ENCODE measurements at regions not wholly inside any gene's neighbourhood (a gene's known extent, or its start where the extent isn't known, plus 50 kb on each side); places are given as distances from the start of the nearest gene placed in this dataset.
"Not testable (repeated sequence)": the region's sequence is repeated elsewhere in the genome, so short reads cannot be mapped to it uniquely, and the experiment has no call there.

- WGBS = no CpG with 5 or more reads among the region's 2 CpGs
These were observed 110.3 kb upstream of the NBPF9 start for GRCh38 chr1:149213673-149214072.

GRCh38 chr1:149218080-149218988 lies 115.0 kb upstream of the NBPF9 start:
- H3K4me1 ChIP-seq (ENCODE audit: insufficient read depth); H3K4me3 ChIP-seq (ENCODE audit: low read depth, low read length); H3K36me3 ChIP-seq (ENCODE audit: insufficient read depth); DNase-seq (ENCODE audit: extremely low spot score); H3K27ac ChIP-seq (ENCODE audit: low read depth): not testable (repeated sequence)
- WGBS = 100% methylated on average over 1 of the region's 7 CpGs

More at GRCh38 chr1:149213673-149214072, 110.3 kb upstream of the NBPF9 start:
- not testable (repeated sequence) for H3K36me3 ChIP-seq (ENCODE audit: insufficient read depth); DNase-seq (ENCODE audit: extremely low spot score); H3K27ac ChIP-seq (ENCODE audit: low read depth); H3K4me1 ChIP-seq (ENCODE audit: insufficient read depth); H3K4me3 ChIP-seq (ENCODE audit: low read depth, low read length)

DNA sequence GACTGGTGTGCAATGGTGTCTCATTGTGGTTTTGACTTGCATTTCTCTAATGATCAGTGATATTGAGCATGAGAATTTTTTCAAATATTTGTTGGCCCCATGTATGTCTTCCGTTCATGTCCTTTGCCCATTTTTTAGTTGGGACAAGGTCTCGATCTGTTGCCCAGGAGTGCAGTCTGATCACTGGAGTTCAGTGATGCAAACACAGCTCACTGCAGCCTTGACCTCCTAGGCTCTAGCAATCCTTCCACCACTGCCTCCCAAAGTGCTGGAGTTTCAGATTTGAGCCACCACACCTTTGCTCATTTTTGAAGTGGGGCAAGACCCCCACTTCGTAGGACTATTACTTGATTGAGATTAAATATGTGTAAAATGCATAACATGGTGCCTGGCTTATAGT lies 116.2 kb upstream of the NBPF9 start:
- H3K4me3 ChIP-seq (ENCODE audit: low read depth, low read length); H3K4me1 ChIP-seq (ENCODE audit: insufficient read depth); DNase-seq (ENCODE audit: extremely low spot score); H3K27ac ChIP-seq (ENCODE audit: low read depth); H3K36me3 ChIP-seq (ENCODE audit: insufficient read depth): not testable (repeated sequence)
- WGBS = no CpG with 5 or more reads among the region's 3 CpGs

GRCh38 chr1:149220463-149221074 lies 117.2 kb upstream of the NBPF9 start:
- H3K36me3 ChIP-seq (ENCODE audit: insufficient read depth); H3K4me1 ChIP-seq (ENCODE audit: insufficient read depth); DNase-seq (ENCODE audit: extremely low spot score); H3K27ac ChIP-seq (ENCODE audit: low read depth); H3K4me3 ChIP-seq (ENCODE audit: low read depth, low read length): not testable (repeated sequence)
- no CpG with 5 or more reads among the region's 4 CpGs for WGBS

DNA sequence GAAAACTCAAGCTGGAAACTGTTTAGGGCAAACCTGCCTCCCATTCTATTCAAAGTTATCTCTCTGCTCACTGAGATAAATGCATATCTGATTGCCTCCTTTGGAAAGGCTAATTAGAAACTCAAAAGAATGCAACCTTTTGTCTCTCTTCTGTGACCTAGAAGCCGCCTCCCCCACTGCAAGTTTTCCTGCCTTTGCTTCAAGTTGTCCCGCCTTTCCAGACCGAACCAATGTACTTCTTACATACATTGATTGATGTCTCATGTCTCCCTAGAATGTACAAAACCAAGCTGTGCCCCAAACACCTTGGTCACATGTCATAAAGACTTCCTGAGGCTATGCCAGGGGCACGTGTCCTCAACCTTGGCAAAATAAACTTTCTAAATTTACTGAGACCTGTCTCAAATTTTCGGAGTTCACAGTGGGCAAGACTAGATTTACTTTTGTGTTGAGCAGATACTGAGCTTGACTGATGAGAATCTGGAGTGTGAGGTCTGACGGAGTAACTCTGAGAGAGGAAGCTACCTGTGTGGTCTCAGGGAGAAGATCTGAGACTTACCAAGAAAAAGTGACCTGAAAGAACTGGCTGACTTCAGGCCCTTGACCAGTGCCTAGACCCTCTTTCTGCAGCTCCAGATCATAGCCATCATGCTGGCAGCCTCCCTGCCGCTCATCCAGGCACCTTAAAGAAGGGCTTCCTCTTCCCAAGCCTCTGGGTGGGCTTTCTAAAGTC lies 124.7 kb upstream of the NBPF9 start:
- not testable (repeated sequence) for H3K4me3 ChIP-seq (ENCODE audit: low read depth, low read length); H3K36me3 ChIP-seq (ENCODE audit: insufficient read depth); DNase-seq (ENCODE audit: extremely low spot score); H3K4me1 ChIP-seq (ENCODE audit: insufficient read depth); H3K27ac ChIP-seq (ENCODE audit: low read depth)
- 80% methylated on average over 3 of the region's 7 CpGs for WGBS

DNA sequence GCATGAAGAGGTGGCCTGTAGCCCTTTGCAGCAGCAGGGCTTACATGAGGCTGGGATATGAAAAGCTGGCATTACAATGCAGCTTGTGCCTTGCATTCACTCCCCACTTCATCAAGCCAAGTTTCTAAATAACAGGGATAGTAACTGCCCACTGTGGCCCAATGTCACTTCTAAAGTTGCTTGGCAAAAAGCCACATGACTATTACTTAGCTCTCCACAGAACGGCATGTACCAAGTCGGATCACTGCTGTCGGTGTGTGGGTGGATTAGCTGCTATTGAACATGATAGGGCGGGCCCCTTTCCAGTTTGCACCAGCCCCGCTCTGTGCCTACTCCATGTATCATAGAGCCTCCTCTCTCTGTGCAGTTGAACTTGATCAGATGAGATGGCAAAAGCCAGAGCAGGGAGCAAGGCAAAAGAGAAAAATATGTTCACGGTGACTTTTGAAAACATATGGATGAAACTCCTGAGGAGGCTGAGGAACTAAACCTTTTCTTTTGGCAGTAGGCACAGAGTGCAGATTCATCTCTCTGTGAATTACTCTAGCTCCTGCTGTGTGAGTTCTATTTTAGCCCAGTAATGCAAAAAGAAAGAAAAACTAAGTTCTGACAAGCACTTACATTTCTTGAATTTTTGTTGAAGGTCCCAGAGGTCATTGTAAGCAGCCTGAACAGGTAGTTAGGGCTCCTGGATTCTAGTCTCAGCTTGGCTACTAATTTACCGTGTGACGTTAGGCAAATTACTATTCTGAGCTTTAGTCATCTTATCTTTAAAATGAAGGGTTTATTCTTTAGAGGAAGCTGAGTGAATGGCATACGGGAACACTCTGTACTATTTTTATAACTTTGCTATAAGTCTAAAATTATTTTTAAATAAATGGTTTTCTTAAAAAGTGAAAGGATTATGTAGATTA lies 125.6 kb upstream of the NBPF9 start:
- H3K4me3 ChIP-seq (ENCODE audit: low read depth, low read length); H3K4me1 ChIP-seq (ENCODE audit: insufficient read depth); H3K27ac ChIP-seq (ENCODE audit: low read depth); H3K36me3 ChIP-seq (ENCODE audit: insufficient read depth); DNase-seq (ENCODE audit: extremely low spot score): not testable (repeated sequence)
- no CpG with 5 or more reads among the region's 9 CpGs for WGBS

DNA sequence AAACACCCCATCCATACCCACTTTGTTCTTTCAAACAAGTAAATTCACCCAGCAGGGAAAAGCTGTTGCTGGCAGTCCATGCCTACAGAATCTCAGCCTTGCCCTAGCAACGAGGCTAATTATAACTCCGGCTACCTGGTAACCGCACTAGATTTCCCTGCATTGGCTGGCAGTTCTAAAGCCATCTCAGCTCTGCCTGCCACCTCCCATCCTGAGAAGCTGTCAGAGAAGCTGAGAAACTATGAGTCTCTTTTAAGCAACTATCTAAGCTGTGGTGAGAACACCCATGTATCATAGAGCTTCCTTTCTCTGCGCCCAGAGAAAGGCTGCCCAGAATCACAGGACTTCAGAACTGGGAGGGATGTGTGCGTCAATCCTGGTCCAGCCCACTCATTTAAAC lies 126.5 kb upstream of the NBPF9 start:
- not testable (repeated sequence) for H3K27ac ChIP-seq (ENCODE audit: low read depth); H3K4me3 ChIP-seq (ENCODE audit: low read depth, low read length); H3K36me3 ChIP-seq (ENCODE audit: insufficient read depth); DNase-seq (ENCODE audit: extremely low spot score); H3K4me1 ChIP-seq (ENCODE audit: insufficient read depth)
- WGBS = 55% methylated on average over 3 of the region's 5 CpGs

- DNase-seq (ENCODE audit: extremely low spot score); H3K4me1 ChIP-seq (ENCODE audit: insufficient read depth); H3K4me3 ChIP-seq (ENCODE audit: low read depth, low read length); H3K36me3 ChIP-seq (ENCODE audit: insufficient read depth); H3K27ac ChIP-seq (ENCODE audit: low read depth): not testable (repeated sequence)
- WGBS = no CpG with 5 or more reads among the region's 5 CpGs
These were observed 131.9 kb upstream of the NBPF9 start for GRCh38 chr1:149234926-149235914.

- not testable (repeated sequence) for H3K4me1 ChIP-seq (ENCODE audit: insufficient read depth); H3K27ac ChIP-seq (ENCODE audit: low read depth); H3K36me3 ChIP-seq (ENCODE audit: insufficient read depth); DNase-seq (ENCODE audit: extremely low spot score); H3K4me3 ChIP-seq (ENCODE audit: low read depth, low read length)
- 93% methylated on average over 2 of the region's 4 CpGs for WGBS
These were observed 134.2 kb upstream of the NBPF9 start for GRCh38 chr1:149237515-149237914.

DNA sequence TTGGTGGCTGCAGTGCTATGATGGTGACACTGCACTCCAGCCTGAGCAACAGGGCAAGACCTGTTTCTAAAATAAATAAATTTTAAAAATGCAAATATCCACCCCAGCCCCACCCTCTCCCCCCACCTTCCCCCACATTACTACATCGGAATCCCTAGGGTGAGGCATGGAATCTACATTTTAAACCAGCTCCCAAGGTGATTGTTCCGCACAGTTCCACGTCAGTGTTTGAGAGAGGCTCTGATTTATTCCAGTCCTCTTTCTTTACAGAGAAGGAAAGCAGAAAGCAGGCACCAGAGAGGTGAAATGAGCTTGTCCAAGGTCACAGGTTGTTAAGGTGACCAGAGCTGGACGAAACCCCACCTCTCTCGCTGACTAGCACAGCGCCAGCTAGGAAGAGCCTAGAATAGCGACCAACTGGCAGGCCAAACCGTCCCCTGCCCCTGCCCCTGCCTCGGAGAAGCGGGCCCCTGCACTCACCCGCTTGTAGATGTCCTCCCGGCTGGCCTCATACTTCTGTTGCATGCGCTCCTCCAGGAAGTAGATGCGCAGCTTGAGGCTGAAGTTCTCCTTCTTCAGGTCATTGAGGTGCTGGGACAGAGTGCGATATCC lies 136.7 kb upstream of the NBPF9 start:
- no CpG with 5 or more reads among the region's 15 CpGs for WGBS
- DNase-seq (ENCODE audit: extremely low spot score); H3K27ac ChIP-seq (ENCODE audit: low read depth); H3K4me1 ChIP-seq (ENCODE audit: insufficient read depth); H3K36me3 ChIP-seq (ENCODE audit: insufficient read depth); H3K4me3 ChIP-seq (ENCODE audit: low read depth, low read length): not testable (repeated sequence)

DNA sequence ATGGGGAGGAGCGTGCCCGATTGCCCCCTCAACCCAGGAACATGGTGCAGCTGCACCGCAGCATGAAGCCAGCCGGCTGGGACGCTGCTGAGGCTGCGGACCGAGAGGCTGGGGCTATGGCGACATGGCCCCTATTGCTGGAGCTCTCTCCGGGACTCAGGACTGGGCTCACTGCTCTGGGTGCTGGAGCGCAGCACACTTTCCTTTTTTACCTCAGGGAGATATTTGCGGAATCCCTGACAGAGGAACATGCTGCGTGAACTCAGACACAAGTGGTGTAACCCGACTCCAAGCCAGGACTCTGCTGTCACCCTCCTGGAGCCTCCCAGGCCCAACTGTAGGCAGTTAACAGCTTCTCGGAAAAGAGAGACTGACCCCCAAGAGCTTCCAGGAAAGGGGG lies 137.2 kb upstream of the NBPF9 start:
- DNase-seq (ENCODE audit: extremely low spot score); H3K36me3 ChIP-seq (ENCODE audit: insufficient read depth); H3K27ac ChIP-seq (ENCODE audit: low read depth); H3K4me3 ChIP-seq (ENCODE audit: low read depth, low read length); H3K4me1 ChIP-seq (ENCODE audit: insufficient read depth): not testable (repeated sequence)
- 76% methylated on average over 3 of the region's 14 CpGs for WGBS

GRCh38 chr1:149241272-149241671 lies 137.9 kb upstream of the NBPF9 start:
- not testable (repeated sequence) for DNase-seq (ENCODE audit: extremely low spot score); H3K4me3 ChIP-seq (ENCODE audit: low read depth, low read length); H3K36me3 ChIP-seq (ENCODE audit: insufficient read depth); H3K4me1 ChIP-seq (ENCODE audit: insufficient read depth); H3K27ac ChIP-seq (ENCODE audit: low read depth)
- WGBS = no CpG with 5 or more reads among the region's 5 CpGs
